GM23248 (cell line): ENCODE measurements at regions not wholly inside any gene's neighbourhood (a gene's known extent, or its start where the extent isn't known, plus 50 kb on each side); places are given as distances from the start of the nearest gene placed in this dataset.

Experiments used
- DNase-seq: peaks from one replicate; pipeline ENCODE4 v3.0.0-alpha.2; 2015
- H2AFZ ChIP-seq: fragments of 200-600 bp; sonication (generic); 2 replicates; pipeline ENCODE4 v1.6.1; 2016; ENCODE audit warnings: antibody characterized with exemption
- H3F3A ChIP-seq: fragments of 200-600 bp; sonication (generic); 2 replicates; pipeline ENCODE4 v1.6.1; 2016; ENCODE audit warnings: mild to moderate bottlenecking, antibody characterized with exemption, mixed run types; ENCODE audit not compliant: insufficient read depth
- H3K27ac ChIP-seq: fragments of 200-600 bp; sonication (generic); 2 replicates; pipeline ENCODE4 v1.5.1; 2016; ENCODE audit warnings: mild to moderate bottlenecking
- H3K27me3 ChIP-seq: fragments of 200-600 bp; sonication (generic); replicated peaks from 2 replicates; pipeline ENCODE4 v1.6.1; 2016; ENCODE audit warnings: mild to moderate bottlenecking; ENCODE audit not compliant: insufficient read depth
- H3K36me3 ChIP-seq: fragments of 200-600 bp; sonication (generic); 2 replicates; pipeline ENCODE4 v1.6.1; 2016; ENCODE audit warnings: low read depth, mild to moderate bottlenecking
- H3K4me1 ChIP-seq: fragments of 200-600 bp; sonication (generic); 2 replicates; pipeline ENCODE4 v1.6.1; 2016; ENCODE audit warnings: mild to moderate bottlenecking; ENCODE audit not compliant: insufficient read depth
- H3K4me2 ChIP-seq: fragments of 200-600 bp; sonication (generic); one replicate; pipeline ENCODE4 v1.6.1; 2016; ENCODE audit warnings: mild to moderate bottlenecking; ENCODE audit not compliant: unreplicated experiment
- H3K4me3 ChIP-seq: fragments of 200-600 bp; sonication (generic); 2 replicates; pipeline ENCODE4 v1.5.1; 2016; ENCODE audit warnings: mild to moderate bottlenecking
- H3K79me2 ChIP-seq: fragments of 200-600 bp; sonication (generic); 2 replicates; pipeline ENCODE4 v1.6.1; 2016; ENCODE audit warnings: mild to moderate bottlenecking; ENCODE audit not compliant: insufficient read depth
- H3K9ac ChIP-seq: fragments of 200-600 bp; sonication (generic); 2 replicates; pipeline ENCODE4 v1.6.1; 2016; ENCODE audit warnings: mild to moderate bottlenecking
- H3K9me2 ChIP-seq: fragments of 200-600 bp; sonication (generic); 2 replicates; pipeline ENCODE4 v1.6.1; 2016; ENCODE audit warnings: mixed run types, mild to moderate bottlenecking, moderate library complexity; ENCODE audit not compliant: insufficient read depth
- H3K9me3 ChIP-seq: fragments of 200-600 bp; sonication (generic); one replicate; pipeline ENCODE4 v1.6.1; 2017; ENCODE audit warnings: low read depth
- H4K20me1 ChIP-seq: fragments of 200-600 bp; sonication (generic); 2 replicates; pipeline ENCODE4 v1.6.0; 2016; ENCODE audit not compliant: insufficient read depth
- EZH2 ChIP-seq: fragments of 200-600 bp; sonication (generic); IDR thresholded peaks from 2 replicates; pipeline ENCODE4 v1.6.1; 2018; ENCODE audit warnings: antibody characterized with exemption, mild to moderate bottlenecking; ENCODE audit not compliant: insufficient read depth, poor library complexity, severe bottlenecking
- EZH2phosphoT487 ChIP-seq: fragments of 200-600 bp; sonication (generic); IDR thresholded peaks from 2 replicates; pipeline ENCODE4 v1.6.1; 2018; ENCODE audit warnings: antibody characterized with exemption, moderate library complexity, mild to moderate bottlenecking, low read depth; ENCODE audit not compliant: insufficient read depth
- WGBS, 2 experiments: methylation state at CpG; one replicate each; pipeline ENCODE4 v1.1.6; 2015 to 2017; ENCODE audit warnings: low lambda C conversion rate in 2 of 2, low coverage in 1 of 2; ENCODE audit errors: missing lambda C conversion rate in 2 of 2; 5-methylcytosine and 5-hydroxymethylcytosine counted together
- in situ Hi-C: fragments of 300-500 bp; cut with MboI; formaldehyde crosslinking; loops from 2 replicates; pipeline ENCODE4 v1.15.0; 2020

DNA sequence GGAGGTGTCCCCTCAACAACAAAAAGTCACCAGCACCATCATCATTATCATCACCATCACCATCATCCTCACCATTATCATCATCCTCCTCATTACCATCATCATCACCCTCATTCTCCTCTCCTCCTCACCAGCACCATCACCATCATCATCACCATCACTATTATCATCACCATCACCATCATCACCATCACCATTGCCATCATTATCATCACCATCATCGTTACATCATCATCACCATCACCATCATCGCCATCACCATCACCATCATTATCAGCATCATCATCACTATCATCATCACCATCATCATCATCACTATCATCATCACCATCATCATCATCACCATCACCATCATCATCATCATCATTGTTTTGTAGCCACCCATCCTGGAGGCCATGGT lies 212.6 kb downstream of the MN1 start:
- no peak overlapping the region for H3K4me2 ChIP-seq
- H3K79me2 ChIP-seq: no peaks in the 10 kb centered on the region
- H3K27me3 ChIP-seq: no peaks in the 10 kb centered on the region
- H3F3A ChIP-seq: no peaks in the 10 kb centered on the region
- no peaks in the 10 kb centered on the region for H4K20me1 ChIP-seq
- H3K4me1 ChIP-seq: no peaks in the 10 kb centered on the region
- no peaks in the 10 kb centered on the region for H3K36me3 ChIP-seq
- TF ChIP-seq EZH2phosphoT487 (no peak), EZH2 (no peak)
- in situ Hi-C loops: no loop called here
- H3K4me3 ChIP-seq: no peak overlapping the region
- WGBS, 2 experiments: 94 to 100% methylated on average over 2 of the region's 2 CpGs
- no peak overlapping the region for H3K9ac ChIP-seq
- H2AFZ ChIP-seq: no peak overlapping the region
- no peak for DNase-seq
- no peaks in the 10 kb centered on the region for H3K9me2 ChIP-seq
- H3K9me3 ChIP-seq: no peaks in the 10 kb centered on the region
- H3K27ac ChIP-seq: no peak overlapping the region

GRCh38 chr22:27591060-27591459 lies 210.5 kb downstream of the MN1 start:
- no peaks in the 10 kb centered on the region for H3K9me3 ChIP-seq
- H3K36me3 ChIP-seq: no peaks in the 10 kb centered on the region
- H3F3A ChIP-seq: no peaks in the 10 kb centered on the region
- H3K9me2 ChIP-seq: no peaks in the 10 kb centered on the region
- no peaks in the 10 kb centered on the region for H3K79me2 ChIP-seq
- no peak overlapping the region for H3K9ac ChIP-seq
- in situ Hi-C loops: no loop called here
- H3K4me2 ChIP-seq: no peak overlapping the region
- no peak overlapping the region for H3K27ac ChIP-seq
- no peaks in the 10 kb centered on the region for H4K20me1 ChIP-seq
- WGBS, 2 experiments: 54 to 64% methylated on average over 6 of the region's 6 CpGs
- H2AFZ ChIP-seq: no peak overlapping the region
- H3K4me1 ChIP-seq: no peaks in the 10 kb centered on the region
- H3K4me3 ChIP-seq: no peak overlapping the region
- H3K27me3 ChIP-seq: no peaks in the 10 kb centered on the region
- TF ChIP-seq EZH2phosphoT487 (no peak), EZH2 (no peak)
- no peak for DNase-seq

DNA sequence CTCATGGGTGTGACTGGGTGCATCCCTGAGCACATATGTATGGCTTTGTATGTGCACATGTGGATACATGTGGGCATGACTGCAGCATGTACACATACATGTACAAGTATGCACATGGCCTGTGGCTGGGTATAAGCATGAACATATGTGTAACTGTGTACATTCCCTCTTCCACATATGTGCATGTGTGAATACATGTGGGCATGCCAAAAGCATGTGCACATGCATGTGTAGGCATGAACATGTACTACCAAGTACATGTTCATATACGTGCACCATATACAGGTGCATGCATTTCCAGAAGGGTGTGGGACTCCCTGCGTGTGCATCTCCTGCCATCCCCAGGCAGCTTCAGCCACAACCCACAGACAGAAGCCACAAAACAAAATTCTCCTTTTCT lies 208.2 kb downstream of the MN1 start:
- in situ Hi-C loops: no loop called here
- Histone ChIP-seq H4K20me1 (no peaks in the 10 kb centered on the region), H3K36me3 (no peaks in the 10 kb centered on the region), H3K4me3 (no peak overlapping the region), H3K79me2 (no peaks in the 10 kb centered on the region), H3K9ac (no peak overlapping the region), H3K9me3 (no peaks in the 10 kb centered on the region), H3F3A (no peaks in the 10 kb centered on the region), H3K4me1 (no peaks in the 10 kb centered on the region), H3K4me2 (no peak overlapping the region), H3K27me3 (no peaks in the 10 kb centered on the region), H3K9me2 (no peaks in the 10 kb centered on the region), H2AFZ (no peak overlapping the region), H3K27ac (no peak overlapping the region)
- 66% methylated on average over 2 of the region's 2 CpGs for WGBS, 2 experiments
- TF ChIP-seq EZH2phosphoT487: no peak
- no peak for TF ChIP-seq EZH2
- no peak for DNase-seq

DNA sequence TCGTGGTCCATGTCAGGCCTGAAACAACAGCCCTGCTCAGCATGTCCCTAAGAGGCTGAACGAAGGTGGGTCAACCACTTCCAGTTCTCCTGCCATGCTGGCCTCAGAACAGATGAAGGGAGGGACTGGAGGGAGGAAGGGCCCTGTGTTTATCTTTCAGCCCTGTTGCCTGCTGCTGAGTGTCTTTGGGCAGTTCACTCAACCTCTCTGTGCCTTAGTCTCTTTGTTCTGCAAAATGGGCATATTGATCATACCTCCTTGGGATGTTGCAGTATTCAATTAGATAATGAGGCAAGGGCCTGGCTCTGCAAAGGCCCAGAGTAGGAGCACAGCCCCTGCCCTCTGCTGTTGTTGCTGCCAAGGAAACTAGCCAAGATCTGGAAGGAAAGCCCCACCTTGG lies 207.5 kb downstream of the MN1 start:
- Histone ChIP-seq H3K9me3 (no peaks in the 10 kb centered on the region), H3K4me3 (no peak overlapping the region), H3F3A (no peaks in the 10 kb centered on the region), H3K4me1 (no peaks in the 10 kb centered on the region), H3K9ac (no peak overlapping the region), H3K4me2 (no peak overlapping the region), H3K36me3 (no peaks in the 10 kb centered on the region), H3K27ac (no peak overlapping the region), H3K27me3 (no peaks in the 10 kb centered on the region), H3K9me2 (no peaks in the 10 kb centered on the region), H2AFZ (no peak overlapping the region), H4K20me1 (no peaks in the 10 kb centered on the region), H3K79me2 (no peaks in the 10 kb centered on the region)
- WGBS, 2 experiments: 72 to 81% methylated on average over 2 of the region's 2 CpGs
- DNase-seq: no peak
- no peak for TF ChIP-seq EZH2phosphoT487
- no peak for TF ChIP-seq EZH2
- in situ Hi-C loops: no loop called here

GRCh38 chr22:27594474-27595134 lies 207.0 kb downstream of the MN1 start:
- H3K4me3 ChIP-seq: no peak overlapping the region
- H3K27me3 ChIP-seq: no peaks in the 10 kb centered on the region
- H2AFZ ChIP-seq: no peak overlapping the region
- TF ChIP-seq EZH2: no peak
- no peak for TF ChIP-seq EZH2phosphoT487
- H3F3A ChIP-seq: no peaks in the 10 kb centered on the region
- no peak overlapping the region for H3K27ac ChIP-seq
- H3K4me1 ChIP-seq: no peaks in the 10 kb centered on the region
- no peak for DNase-seq
- WGBS, 2 experiments: 88 to 89% methylated on average over 7 of the region's 7 CpGs
- no peaks in the 10 kb centered on the region for H4K20me1 ChIP-seq
- no peaks in the 10 kb centered on the region for H3K36me3 ChIP-seq
- H3K9me3 ChIP-seq: no peaks in the 10 kb centered on the region
- no peak overlapping the region for H3K4me2 ChIP-seq
- in situ Hi-C loops: no loop called here
- H3K79me2 ChIP-seq: no peaks in the 10 kb centered on the region
- H3K9ac ChIP-seq: no peak overlapping the region
- no peaks in the 10 kb centered on the region for H3K9me2 ChIP-seq
